Dendritic cell treated with granulocyte-macrophage colony-stimulating factor and Interleukin-4, amounts not matched to agents 40 ng/mL and 50 ng/mL, for 4 days (primary cell): ENCODE measurements at regions not wholly inside any gene's neighbourhood (a gene's known extent, or its start where the extent isn't known, plus 50 kb on each side); places are given as distances from the start of the nearest gene placed in this dataset.

ENCODE experiments used
- H3K27ac Mint-ChIP-seq: one replicate; pipeline ENCODE4 v1.8.0; 2022; ENCODE audit warnings: mild to moderate bottlenecking, mixed read lengths
- H3K27me3 Mint-ChIP-seq: one replicate; pipeline ENCODE4 v1.8.0; 2022; ENCODE audit warnings: mild to moderate bottlenecking, mixed read lengths
- H3K36me3 Mint-ChIP-seq: one replicate; pipeline ENCODE4 v1.8.0; 2022; ENCODE audit warnings: low read depth, mixed read lengths
- H3K4me1 Mint-ChIP-seq: one replicate; pipeline ENCODE4 v1.8.0; 2022; ENCODE audit warnings: low read depth, mixed read lengths
- H3K4me3 Mint-ChIP-seq: one replicate; pipeline ENCODE4 v1.8.0; 2022; ENCODE audit warnings: mild to moderate bottlenecking, moderate library complexity, mixed read lengths
- H3K9me3 Mint-ChIP-seq: one replicate; pipeline ENCODE4 v1.8.0; 2022; ENCODE audit warnings: mixed read lengths
- intact Hi-C: fragments of 100-400 bp; cut with micrococcal nuclease; formaldehyde crosslinking; loops from one replicate; pipeline ENCODE4 v1.15.0; 2022

DNA sequence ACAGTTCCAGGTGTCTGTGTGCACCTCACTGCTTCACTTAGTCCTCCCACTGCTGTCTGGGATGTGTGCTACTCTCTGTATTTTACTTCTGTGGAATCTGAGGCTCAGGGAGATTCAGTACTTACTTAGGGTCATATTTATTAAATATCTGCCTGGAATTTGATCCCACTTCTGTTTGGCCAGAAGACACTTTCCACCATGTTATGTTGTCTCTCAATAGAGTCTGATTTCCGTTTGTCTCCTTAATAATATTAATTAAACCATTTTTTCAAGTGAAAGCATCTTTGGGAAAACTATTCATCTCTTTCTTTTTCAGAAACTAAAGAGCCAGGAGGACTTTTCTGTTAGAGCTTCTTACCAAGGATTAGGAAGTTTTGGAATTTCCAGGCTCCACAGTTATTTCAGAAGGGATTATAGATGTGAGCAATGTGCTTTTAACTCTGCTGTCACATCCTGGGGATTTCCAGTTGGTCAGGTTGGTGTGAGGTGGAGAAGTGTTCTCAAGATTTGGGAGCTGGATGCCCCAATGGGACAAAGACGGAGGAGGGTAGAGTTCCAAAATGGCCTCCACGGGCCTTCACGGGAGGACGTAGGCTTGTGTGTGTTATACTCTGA lies 156.8 kb upstream of the RALGAPA2 start:
- intact Hi-C loops, result no loop called here
- Mint-ChIP-seq H3K27ac (no peak overlapping the region), H3K4me1 (no peaks in the 10 kb centered on the region), H3K36me3 (no peaks in the 10 kb centered on the region), H3K9me3 (no peaks in the 10 kb centered on the region), H3K27me3 (peaks cover 33% of the 10 kb centered on the region), H3K4me3 (no peak overlapping the region)

DNA sequence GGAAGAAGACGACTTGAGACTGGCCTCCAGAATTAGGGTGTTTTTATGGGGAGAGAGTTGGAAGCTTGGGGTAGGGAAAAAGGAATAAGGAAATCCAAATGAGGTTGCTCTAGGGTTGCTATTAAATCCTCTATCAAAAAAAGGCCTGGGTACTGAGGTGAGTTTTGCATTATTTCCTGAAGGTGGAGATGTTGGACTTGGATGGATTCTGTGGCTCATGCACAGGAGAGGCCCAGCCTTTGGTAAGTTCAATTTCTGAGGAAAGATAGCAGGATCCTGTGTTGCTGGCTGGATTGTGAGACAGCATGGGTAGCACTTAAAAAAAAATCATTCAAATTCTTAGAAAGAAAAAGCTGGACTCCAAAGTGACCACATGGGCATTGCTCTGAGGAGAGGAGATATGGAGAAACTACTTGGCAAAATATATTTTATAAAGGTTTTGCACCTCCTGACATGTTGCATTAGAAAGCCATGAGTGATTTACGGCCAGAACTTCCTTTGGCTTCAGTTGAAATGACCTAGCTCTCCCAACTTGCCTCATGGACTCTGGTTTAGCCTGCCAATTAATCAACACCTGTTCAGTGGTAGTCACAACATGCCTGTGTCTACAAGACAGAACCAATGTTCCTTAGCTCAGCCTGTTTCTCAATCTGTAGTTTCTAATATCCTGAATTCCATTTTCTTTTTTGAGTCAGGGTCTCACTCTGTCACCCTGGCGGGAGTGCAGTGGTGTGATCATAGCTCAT lies 152.1 kb upstream of the RALGAPA2 start:
- intact Hi-C loops, result no loop called here
- H3K4me3 Mint-ChIP-seq, result no peak overlapping the region
- H3K4me1 Mint-ChIP-seq, result no peaks in the 10 kb centered on the region
- H3K27ac Mint-ChIP-seq, result no peak overlapping the region
- H3K9me3 Mint-ChIP-seq, result no peaks in the 10 kb centered on the region
- H3K36me3 Mint-ChIP-seq, result no peaks in the 10 kb centered on the region
- H3K27me3 Mint-ChIP-seq, result peaks cover 11% of the 10 kb centered on the region

DNA sequence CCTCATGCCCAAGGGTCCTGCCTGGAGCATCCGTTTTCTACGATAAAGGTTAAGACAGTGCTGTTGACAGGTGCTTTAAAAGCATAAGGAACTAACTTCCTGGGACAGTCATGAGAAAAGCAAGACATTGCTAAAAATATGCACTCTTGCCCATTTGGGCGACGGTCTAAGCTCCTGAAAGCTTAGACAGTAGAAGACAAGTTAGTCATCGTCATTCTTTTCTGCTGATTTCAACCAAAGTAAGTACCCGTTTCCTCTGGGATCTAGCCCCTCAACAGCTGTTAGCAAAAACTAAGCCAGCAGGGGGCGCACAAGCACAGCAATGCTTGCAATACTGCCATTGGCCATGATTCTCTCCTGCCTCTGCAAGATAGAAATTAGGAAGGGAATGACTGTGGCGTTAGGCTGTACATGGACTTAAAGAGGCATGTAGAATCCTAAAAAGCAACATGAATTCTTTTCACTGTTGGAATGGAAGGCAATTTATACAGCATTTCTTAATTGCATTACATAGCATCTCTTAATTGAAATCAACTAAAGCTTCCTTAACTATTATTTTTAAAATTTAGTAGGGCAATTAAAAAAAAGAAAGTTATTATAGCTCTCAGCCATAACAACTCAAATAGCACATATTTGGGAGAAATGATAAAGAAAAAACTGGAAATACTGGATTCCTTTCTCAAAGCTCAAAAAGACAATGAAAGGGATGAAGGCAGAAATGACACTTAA lies 147.8 kb upstream of the RALGAPA2 start:
- Mint-ChIP-seq H3K27ac (no peak overlapping the region), H3K4me3 (no peak overlapping the region), H3K36me3 (no peaks in the 10 kb centered on the region), H3K4me1 (no peaks in the 10 kb centered on the region), H3K27me3 (peaks cover 20% of the 10 kb centered on the region), H3K9me3 (no peaks in the 10 kb centered on the region)
- intact Hi-C loops, result loop anchor here (1.0 to 2.0 kb wide), 2 partner anchors 645 to 713 kb away; no protein-coding TSS in a partner anchor

DNA sequence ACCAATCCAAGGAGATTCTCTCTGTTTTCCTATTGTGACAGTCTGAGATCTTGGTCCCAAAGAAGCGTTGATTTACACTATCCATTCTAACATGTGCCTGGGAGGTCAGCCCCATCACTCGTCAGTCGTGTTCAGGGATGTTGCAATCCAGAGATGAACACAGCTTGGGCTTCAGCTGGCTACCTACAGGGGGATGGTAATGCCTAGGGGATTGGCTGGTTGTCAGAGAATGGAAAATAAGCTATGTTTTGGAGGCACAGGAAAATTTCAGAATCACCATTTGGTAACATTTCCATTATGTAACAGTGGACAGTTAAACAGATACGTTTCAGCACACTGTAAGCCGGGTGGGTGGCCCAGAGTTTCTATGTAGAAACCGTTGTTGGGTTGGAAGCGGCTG lies 147.1 kb upstream of the RALGAPA2 start:
- intact Hi-C loops, result no loop called here

DNA sequence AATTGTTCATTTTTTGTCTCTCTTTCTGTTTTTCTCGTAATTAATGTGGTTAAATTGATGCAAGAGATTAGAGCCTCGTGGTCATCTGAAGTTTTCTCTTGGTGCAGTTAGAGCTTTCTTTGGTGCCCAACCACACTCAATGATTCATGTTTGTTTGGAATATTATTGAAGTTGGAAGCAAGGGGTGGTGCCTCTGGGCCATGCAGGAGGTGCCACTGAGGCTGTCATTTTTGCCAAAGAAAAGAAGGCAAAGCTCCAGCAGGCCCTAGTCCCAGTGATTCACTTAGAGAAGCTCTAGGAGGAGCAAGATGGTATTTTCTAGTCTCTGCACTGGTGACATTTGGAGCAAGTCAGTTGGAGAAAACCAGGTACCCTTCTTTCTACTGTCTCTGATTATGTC lies 144.5 kb upstream of the RALGAPA2 start:
- H3K9me3 Mint-ChIP-seq, result no peaks in the 10 kb centered on the region
- H3K27ac Mint-ChIP-seq, result no peak overlapping the region
- H3K4me3 Mint-ChIP-seq, result no peak overlapping the region
- intact Hi-C loops, result no loop called here
- H3K4me1 Mint-ChIP-seq, result no peaks in the 10 kb centered on the region
- peaks cover 20% of the 10 kb centered on the region for H3K27me3 Mint-ChIP-seq
- no peaks in the 10 kb centered on the region for H3K36me3 Mint-ChIP-seq

More for the DNA sequence above, 147.1 kb upstream of the RALGAPA2 start:
- Mint-ChIP-seq H3K9me3 (no peaks in the 10 kb centered on the region), H3K4me3 (no peak overlapping the region), H3K36me3 (no peaks in the 10 kb centered on the region), H3K27ac (no peak overlapping the region), H3K4me1 (no peaks in the 10 kb centered on the region), H3K27me3 (peaks cover 20% of the 10 kb centered on the region)

DNA sequence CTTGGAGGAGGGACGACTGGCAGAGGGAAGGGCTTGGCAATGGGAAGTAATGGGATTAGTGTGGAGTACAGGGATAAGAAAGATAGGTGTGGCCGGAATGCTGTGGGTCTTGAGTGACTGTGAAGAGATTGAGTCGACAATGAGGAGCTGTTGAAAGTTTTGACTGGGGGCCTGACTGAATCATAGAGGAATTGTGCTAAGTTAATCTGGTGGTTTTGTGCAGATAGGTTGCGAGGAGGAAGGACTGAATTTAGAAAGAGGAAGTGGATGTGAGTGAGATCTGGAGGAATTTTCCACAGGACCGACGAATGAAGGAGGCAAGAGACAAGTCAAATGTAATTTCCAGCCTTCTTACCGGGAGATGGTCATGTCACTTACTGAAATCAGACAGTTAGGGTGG lies 143.9 kb upstream of the RALGAPA2 start:
- Mint-ChIP-seq H3K27me3 (peaks cover 20% of the 10 kb centered on the region), H3K4me1 (no peaks in the 10 kb centered on the region), H3K36me3 (no peaks in the 10 kb centered on the region), H3K27ac (no peak overlapping the region), H3K4me3 (no peak overlapping the region), H3K9me3 (no peaks in the 10 kb centered on the region)
- intact Hi-C loops, result no loop called here

DNA sequence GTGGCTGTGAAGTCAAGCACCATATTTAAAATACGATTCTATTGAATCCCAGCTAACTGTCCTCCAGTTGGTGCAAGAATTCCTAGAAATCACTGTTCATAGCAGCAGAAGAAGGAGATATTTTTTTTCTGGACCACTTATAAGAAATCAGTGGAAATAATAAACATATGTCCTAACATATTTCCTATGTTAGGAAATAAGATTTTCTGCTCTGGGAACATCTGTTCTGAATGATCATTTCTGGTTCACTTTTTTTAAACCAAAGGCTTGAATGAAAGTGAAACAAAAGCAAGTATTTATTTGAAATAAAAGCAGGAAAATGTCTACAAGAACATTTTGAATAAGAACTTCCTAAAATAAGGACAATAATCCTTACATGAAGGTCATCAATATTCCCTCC lies 138.9 kb upstream of the RALGAPA2 start:
- Mint-ChIP-seq H3K27me3 (no peaks in the 10 kb centered on the region), H3K4me3 (no peak overlapping the region)
- intact Hi-C loops, result no loop called here

DNA sequence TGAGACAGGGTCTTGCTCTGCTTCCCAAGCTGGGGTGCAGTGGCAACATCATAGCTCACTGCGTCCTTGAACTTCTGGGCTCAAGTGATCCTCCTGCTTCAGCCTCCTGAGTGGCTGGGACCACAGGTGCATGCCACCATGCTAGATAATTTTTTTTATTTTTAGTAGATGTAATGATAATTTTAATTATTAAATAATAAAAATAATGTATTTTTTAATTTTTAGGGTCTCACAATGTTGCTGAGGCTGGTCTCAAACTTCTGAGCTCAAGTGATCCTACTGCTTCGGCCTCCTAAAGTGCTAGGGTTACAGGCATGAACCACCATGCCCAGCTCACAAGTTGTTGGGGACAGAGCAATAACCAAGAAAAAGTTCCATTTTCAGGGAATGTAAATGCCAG lies 138.0 kb upstream of the RALGAPA2 start:
- no peaks in the 10 kb centered on the region for H3K36me3 Mint-ChIP-seq
- H3K4me3 Mint-ChIP-seq, result no peak overlapping the region
- H3K27ac Mint-ChIP-seq, result no peak overlapping the region
- intact Hi-C loops, result no loop called here
- H3K4me1 Mint-ChIP-seq, result no peaks in the 10 kb centered on the region
- H3K27me3 Mint-ChIP-seq, result no peaks in the 10 kb centered on the region
- no peaks in the 10 kb centered on the region for H3K9me3 Mint-ChIP-seq

More for the DNA sequence above, 138.9 kb upstream of the RALGAPA2 start:
- H3K27ac Mint-ChIP-seq, result no peak overlapping the region
- no peaks in the 10 kb centered on the region for H3K4me1 Mint-ChIP-seq
- no peaks in the 10 kb centered on the region for H3K9me3 Mint-ChIP-seq
- no peaks in the 10 kb centered on the region for H3K36me3 Mint-ChIP-seq

DNA sequence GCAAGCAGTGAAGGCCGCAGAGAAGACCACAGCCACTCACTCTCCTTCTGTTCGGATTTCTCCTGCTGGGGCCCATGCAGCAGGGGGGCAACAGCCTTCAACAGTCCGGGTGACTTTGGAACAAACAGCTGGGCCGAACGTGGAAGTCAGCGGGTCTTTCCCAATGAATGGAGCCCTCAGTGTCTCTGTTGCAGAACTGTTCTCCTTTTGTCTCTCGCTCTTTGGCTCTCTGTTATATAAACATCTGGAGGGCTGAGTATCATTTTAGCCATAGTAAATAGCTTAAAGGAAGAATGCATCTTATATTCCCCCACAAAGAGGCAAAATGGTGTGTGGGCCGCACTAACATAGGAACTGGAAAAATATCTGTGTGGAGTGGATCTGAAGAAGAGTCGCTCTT lies 136.7 kb upstream of the RALGAPA2 start:
- Mint-ChIP-seq H3K4me1 (no peaks in the 10 kb centered on the region), H3K4me3 (no peak overlapping the region), H3K9me3 (no peaks in the 10 kb centered on the region), H3K27ac (no peak overlapping the region), H3K27me3 (peaks cover 2% of the 10 kb centered on the region), H3K36me3 (no peaks in the 10 kb centered on the region)
- intact Hi-C loops, result no loop called here

DNA sequence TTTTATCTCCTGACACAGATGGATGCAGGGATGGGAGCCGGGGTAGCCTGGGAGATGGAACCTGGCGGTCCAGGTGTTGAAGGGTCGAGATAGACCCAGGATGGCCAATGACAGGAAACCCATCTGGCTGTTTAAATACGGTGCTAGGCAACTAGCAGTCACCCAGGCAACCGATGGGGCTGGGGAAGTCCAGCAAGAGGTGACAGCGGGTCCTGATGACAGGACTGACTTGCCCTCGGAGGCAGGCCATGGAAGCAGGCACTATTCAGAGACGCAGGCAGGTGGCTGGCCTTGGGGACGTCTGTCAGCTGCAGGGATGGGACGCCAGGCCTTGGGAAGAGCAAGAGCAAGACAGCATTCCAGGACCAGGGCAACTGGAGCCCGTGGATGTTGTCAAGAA lies 135.4 kb upstream of the RALGAPA2 start:
- intact Hi-C loops, result no loop called here
- H3K27me3 Mint-ChIP-seq, result peaks cover 4% of the 10 kb centered on the region
- H3K27ac Mint-ChIP-seq, result no peak overlapping the region
- no peaks in the 10 kb centered on the region for H3K36me3 Mint-ChIP-seq
- no peak overlapping the region for H3K4me3 Mint-ChIP-seq
- no peaks in the 10 kb centered on the region for H3K9me3 Mint-ChIP-seq
- H3K4me1 Mint-ChIP-seq, result no peaks in the 10 kb centered on the region

DNA sequence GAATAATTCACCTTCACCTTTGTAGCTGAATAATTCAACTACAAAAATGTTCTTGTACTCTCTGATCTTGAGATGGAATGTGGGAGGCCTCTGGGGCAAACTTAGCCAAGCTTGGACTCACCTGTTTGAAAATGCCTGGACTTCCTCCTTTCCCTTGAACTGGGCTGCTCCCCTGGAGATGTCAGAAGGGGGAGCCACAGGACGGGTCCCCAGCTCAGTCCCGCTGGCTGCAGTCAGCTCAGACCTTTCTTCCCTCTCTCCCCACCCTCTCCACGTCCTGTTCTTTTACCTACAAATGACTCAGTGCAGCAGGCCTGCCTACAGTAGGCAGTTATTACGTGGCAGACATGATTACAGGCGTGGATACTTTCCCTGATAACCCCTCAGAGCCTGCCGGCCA lies 131.5 kb upstream of the RALGAPA2 start:
- Mint-ChIP-seq H3K27me3 (peaks cover 7% of the 10 kb centered on the region), H3K36me3 (no peaks in the 10 kb centered on the region), H3K9me3 (no peaks in the 10 kb centered on the region), H3K4me1 (no peaks in the 10 kb centered on the region), H3K4me3 (no peak overlapping the region), H3K27ac (no peak overlapping the region)
- intact Hi-C loops, result no loop called here

DNA sequence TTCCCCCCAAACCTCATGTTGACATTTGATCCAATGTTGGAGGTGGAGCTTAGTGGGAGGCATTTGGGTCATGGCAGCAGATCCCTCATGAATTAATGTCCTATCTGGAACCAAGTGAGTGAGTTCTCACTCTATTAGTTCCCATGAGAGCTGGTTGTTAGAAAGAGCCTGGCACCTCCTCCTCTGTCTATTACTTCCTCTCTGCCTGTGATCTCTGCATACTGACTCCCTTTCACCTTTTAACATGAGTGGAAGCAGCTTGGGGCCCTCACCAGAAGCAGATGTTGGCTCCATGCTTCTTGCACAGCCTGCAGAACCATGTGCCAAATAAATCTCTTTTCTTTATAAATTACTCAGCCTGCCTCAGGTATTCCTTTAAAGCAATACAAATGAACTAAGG lies 127.3 kb upstream of the RALGAPA2 start:
- no peak overlapping the region for H3K4me3 Mint-ChIP-seq
- H3K36me3 Mint-ChIP-seq, result no peaks in the 10 kb centered on the region
- H3K4me1 Mint-ChIP-seq, result no peaks in the 10 kb centered on the region
- peaks cover 18% of the 10 kb centered on the region for H3K27me3 Mint-ChIP-seq
- intact Hi-C loops, result loop anchor here (5.0 kb wide), 2 partner anchors 733 to 778 kb away; no protein-coding TSS in a partner anchor
- H3K9me3 Mint-ChIP-seq, result no peaks in the 10 kb centered on the region
- H3K27ac Mint-ChIP-seq, result no peak overlapping the region

DNA sequence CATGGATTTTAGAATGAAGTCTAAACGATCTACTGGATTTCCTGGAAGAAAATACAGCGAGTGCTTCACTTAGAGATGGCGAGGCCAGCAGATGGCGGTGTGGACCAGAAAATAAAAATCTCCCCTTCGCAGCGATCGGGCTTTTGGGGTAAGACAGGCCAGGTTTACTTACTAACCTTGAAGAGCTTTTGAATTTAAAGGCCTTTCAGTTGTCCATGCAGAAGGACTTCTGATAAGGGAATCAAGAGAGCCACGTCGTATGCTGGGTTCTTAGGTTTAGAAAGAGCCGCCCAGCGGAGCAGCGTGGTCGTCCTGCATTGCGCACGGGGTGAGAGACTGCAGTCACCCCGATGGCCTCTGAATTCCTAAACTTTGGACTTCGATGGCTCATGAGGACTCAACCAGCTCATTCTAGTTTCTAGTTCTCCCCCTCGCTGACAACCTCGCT lies 125.2 kb upstream of the RALGAPA2 start:
- H3K36me3 Mint-ChIP-seq, result no peaks in the 10 kb centered on the region
- H3K4me3 Mint-ChIP-seq, result no peak overlapping the region
- H3K9me3 Mint-ChIP-seq, result no peaks in the 10 kb centered on the region
- no peak overlapping the region for H3K27ac Mint-ChIP-seq
- H3K27me3 Mint-ChIP-seq, result peaks cover 22% of the 10 kb centered on the region
- no peaks in the 10 kb centered on the region for H3K4me1 Mint-ChIP-seq
- intact Hi-C loops, result loop anchor here (1.0 to 5.0 kb wide), 3 partner anchors 668 to 780 kb away; no protein-coding TSS in a partner anchor

DNA sequence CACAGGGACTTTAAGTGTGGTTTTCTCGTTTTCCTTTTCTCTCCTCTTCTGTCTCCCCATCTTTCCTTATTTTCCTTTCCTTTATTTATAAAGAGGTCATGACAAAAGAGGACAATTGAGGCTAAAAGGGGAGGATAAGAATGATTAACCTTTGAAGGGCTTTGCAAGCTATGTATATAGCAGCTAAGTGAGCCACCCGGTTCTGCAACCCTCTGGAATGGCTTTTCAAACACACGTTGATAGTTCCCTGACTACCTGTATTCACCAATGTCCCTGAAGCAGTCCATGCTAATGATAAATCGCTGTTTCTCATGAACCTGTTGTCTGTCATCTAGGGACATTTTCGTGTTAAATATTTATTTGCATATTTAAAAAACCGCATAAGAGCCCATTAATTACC lies 124.4 kb upstream of the RALGAPA2 start:
- no peaks in the 10 kb centered on the region for H3K4me1 Mint-ChIP-seq
- H3K4me3 Mint-ChIP-seq, result no peak overlapping the region
- no peak overlapping the region for H3K27ac Mint-ChIP-seq
- intact Hi-C loops, result loop anchor here (1.0 to 5.0 kb wide), 3 partner anchors 668 to 780 kb away; no protein-coding TSS in a partner anchor
- no peaks in the 10 kb centered on the region for H3K36me3 Mint-ChIP-seq
- H3K9me3 Mint-ChIP-seq, result no peaks in the 10 kb centered on the region
- H3K27me3 Mint-ChIP-seq, result peaks cover 23% of the 10 kb centered on the region
